GM18508 (cell line): ENCODE measurements at regions not wholly inside any gene's neighbourhood (a gene's known extent, or its start where the extent isn't known, plus 50 kb on each side); places are given as distances from the start of the nearest gene placed in this dataset.

Experiments
- ATAC-seq: cut with Tn5 transposase; IDR thresholded peaks from one replicate; pipeline ENCODE4 v1.9.1; 2021; ENCODE audit warnings: moderate number of reproducible peaks; ENCODE audit not compliant: insufficient read depth, unreplicated experiment

DNA sequence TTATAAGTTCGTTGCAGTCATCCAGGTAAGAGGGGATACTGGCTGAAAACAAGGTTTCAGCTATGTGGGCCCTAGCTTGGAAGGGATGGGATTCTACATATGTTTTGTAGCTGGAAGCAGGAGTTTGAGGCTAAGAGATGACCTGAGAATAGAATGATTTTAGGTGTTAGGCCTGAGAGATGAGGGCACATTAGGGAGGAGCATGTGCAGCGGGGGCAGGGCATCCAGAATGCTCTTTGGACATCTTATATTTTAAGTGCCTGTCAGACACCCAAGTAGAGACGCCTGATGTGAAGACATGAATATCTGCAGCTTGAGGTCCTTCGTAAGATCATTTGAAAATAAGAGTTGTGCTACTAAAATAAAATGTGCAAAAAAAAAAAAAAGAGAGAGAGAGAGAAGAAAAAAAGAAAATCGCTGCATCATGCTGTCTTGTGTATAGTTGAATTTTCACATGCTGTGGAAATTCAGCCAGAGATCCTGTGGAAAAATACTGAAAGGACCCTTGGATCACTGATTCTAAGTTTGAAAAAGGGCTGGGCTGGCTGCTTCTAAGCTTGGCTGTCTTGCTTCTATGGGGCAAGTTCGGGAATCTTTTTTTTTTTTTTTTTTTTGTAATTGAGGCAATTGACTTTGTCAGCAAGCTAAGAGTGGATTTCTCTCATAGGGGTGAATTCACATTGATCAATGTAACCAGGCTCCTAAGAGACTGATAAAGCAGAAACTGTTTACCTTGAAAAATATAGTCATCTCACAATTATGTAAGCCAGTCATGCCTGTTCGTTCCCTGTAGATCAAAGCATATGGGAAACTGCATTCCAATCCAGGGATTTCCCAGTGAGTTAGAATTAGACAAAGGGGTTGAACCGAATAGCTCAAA, 341.0 kb upstream of the GATB start:
- no peak for ATAC-seq

DNA sequence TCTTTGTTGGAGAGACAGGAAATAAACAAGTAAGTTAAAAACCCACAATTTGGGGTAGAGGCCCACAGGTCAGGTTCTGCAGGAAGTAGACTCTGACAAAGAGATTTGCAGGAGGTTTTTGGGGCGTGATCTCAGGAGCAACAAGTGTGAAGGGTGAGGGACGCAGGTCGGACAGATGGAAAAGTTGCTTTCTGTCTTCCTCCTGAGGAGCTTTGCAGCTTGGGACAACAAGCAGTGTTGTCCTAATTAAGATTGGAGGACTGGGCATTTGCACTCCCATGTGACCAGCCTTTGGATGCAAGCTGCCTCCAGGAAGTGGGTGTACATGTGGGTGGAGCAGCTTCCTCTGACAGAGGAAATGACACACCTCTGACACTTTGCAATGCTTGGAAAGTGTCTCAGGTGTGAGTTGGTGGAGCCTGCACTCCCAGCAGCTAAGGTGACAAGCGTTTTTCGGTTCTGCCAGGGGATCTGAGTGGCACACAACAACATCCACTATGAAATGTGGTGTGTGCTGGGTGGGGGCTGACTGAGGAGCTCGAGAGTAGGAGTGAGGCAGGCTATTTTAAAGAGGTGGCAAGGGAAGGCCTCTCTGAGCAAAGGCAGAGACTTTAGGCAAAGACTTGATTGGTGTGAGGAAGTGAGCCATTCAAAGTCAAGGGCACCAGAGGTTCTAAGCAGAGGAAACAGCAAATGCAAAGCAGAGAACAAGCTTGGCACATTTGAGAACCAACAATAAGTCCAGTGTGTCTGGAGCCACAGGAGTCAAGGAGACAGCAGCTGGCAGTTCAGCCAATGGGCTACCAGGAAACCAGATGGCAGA, 339.8 kb upstream of the GATB start:
- ATAC-seq: no peak

DNA sequence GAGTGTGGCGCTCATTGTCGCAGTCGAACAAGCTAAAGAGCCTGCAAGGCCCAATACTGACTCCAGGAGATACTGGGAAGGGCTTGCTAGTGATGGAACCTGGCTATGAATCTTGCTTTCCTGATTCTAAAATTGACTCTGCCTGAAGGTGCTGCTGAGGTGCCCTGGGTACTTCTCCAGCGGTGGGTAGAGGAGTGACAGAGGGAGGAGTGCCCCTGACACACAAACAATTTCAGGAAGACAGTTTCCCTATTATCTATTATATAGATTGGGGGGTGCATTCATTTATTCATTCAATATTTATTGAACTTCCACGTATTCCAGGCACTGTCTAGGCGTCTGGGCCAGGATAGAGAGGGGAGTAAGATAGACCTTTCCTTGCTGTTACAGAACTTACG, 339.2 kb upstream of the GATB start:
- ATAC-seq: no peak

DNA sequence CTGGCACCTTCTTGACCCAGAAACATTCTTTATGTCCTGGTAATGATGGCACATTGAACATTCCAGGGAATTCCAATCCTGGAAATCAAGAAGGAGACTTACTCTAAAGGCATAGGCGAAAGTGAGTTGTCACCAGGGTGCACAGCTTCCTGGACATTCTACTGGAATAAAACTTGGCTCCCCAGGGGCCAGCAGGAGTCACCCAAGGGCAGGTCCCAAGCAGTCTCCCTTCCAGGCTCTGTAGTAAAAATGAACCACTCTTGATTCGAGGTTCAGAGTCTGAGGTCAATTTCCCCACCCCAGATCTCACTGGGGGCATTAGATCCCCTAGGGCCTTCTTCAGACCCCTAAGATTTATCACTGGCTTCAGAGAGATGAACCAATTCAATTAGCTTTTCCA, 338.7 kb upstream of the GATB start:
- no peak for ATAC-seq

DNA sequence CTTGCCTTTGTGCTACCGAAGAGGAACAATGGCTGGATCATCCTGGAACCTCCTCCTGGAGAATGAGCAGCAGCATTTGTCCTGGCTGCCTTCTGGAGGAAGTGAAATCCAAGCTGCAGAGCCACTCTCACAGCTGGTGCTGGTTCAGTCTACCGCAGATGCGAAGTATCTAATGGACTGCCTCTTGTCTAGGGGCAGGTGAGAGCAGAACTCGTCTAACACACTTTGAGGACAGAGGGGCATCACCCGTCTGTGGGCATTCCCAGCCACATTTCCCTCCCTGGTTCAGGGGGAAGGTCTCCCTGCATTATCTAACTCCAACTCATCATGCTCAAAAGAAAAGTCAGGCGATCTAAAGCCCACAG, 338.2 kb upstream of the GATB start:
- ATAC-seq: no peak

DNA sequence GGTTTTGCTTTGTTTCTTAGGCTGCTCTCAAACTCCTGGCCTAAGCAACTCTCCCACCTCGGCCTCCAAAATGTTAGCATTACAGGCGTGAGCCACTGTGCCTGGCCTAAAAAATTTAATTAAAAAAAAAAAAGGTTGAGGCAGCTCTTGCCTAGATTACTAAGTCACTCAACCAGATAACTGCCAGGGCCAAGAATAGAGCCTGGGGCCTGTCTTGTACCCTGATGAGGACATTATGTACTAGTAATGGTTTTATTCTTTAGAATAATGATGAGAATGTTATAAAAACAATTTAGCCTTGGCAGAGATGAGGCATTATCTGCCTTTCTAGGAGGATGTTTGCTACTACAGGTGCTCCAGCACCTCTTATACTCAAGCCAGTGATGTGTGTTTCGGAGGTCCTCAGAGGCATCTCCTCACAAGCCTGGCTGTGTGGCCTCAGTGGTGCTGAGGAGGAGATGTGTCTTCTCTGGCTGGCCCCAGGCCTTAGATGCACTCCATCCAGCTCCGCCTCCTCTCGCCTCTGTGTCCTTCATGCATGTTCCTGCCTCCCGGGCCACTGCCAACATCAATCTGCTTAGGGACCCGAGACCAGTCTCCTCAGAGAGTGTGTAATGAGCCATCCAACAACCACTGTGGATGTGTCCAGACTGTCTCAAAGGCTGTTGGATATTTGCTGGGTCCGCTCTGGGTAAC, 337.7 kb upstream of the GATB start:
- ATAC-seq: no peak

DNA sequence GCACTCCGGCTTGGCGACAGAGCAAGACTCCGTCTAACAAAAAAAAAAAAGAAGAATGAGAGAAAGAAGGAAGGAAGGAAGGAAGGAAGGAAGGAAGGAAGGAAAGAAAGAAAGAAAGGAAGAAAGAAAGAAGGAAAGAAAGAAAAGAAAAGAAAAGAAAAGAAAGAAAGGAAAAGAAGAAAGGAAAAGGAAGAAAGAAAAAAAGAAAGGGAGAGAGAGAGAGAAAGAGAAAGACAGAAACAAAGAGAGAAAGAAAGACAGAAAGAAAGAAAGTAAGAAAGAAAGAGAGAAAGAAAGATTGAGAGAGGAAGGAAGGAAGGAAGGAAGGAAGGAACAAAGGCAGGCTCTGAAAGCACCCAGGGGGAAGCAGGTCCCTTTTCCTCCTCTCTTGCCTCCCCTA, 336.6 kb upstream of the GATB start:
- no peak for ATAC-seq

DNA sequence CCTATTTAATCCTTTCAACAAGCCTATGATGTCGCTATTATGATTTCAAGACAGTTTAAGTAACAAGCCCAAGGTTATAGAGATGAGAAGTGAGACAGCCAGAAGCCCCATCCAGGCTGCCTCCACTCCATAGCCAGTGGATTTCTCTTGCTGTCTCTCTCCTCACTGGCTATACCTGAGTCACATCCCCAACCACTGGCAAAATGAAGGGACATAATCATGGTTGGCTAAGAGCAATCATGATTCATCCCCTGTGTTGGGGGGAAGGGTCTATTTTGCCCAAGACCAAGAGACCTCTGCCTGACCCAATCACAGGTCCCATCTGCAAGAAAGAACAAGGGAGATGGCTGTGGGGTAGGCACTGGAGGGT, 334.9 kb upstream of the GATB start:
- ATAC-seq: no peak

DNA sequence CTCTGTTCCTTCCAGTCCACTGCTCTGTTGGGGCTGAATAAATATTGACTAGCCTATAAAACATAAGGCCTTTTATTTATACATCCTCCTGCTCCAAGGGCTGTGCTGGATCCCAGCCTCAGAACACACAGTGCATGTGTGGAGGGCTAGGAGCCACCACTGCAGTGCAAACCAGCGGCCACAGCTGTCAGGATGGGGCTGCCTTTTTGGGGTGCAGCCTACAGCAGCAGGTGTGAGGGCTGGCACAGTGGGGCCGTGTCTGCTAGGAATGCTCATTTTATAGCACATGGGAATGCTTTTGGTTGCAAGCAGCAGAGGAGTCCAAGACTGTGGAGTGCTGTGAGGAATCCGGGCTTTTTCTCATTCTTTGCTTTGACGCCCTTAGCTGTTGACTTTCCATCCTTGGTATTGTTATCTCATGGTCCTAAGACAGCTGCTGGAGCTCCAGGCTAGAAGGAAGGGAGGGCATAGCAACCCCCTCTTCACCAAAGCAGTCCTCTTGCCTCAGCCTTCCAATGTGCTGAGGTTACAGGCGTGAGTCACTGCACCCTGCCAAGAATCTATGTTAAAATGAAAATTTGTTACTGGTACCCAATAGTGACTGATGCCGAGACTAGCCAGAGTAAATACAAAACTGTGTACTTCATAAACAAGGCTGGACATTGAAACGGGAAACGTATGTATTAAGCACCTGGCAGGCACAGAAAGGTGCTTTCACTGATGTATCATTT, 334.3 kb upstream of the GATB start:
- ATAC-seq: no peak

DNA sequence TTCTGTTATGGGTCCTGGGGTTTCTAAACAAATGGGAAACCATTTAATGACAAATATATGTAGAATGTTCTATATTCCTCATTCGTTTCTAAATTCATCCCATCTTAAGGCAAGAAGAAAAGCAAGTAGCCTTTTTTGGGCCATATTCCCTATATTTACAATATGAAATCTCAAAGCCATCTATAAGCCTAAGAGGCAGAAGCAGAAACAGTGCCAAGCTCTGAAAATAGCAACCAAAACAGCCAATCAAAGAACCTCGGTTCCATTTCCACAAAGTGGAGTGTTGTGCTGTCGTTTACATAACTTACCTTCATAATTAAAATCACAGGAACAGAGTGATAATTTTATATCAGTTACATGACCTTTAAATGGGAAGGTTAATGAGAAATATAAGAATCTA, 330.6 kb upstream of the GATB start:
- no peak for ATAC-seq

DNA sequence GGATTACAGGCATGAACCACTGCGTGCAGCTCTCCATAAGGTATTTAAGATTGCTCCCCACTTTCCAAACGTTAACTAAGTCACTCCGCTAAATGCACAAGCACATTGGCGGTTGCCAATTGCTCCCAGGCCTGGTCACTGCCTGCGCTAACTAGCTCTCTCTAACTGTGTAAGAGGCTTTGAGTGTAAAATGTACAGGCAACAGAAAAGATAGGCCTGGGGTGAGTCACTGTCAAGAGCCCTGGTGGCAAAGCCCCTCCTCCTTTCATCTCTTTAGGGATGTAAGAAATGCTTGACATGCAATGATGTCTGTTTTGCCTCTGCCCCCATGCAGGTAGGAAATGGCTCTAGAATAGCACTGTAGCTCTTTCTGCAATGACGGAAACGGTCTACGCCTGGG, 329.7 kb upstream of the GATB start:
- ATAC-seq: no peak

DNA sequence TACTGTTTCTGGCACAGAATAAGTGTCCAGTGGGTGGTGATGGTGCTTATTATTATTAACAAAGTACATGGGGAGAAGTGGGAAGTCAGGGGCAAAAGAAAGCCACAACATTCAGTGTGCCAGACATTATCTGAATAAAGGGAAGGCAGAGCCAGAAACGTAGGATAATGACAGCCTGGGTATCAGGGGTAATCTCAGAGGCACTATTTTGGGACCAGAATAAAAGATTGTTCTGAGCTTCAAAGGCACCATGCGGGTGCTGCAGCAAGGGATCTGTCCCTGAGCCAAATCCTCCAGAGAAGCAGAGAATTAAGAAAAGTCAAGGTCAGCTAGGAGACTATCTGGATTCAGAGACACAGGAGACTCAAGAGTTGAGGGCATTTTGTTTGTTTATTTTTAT, 328.8 kb upstream of the GATB start:
- ATAC-seq: no peak

DNA sequence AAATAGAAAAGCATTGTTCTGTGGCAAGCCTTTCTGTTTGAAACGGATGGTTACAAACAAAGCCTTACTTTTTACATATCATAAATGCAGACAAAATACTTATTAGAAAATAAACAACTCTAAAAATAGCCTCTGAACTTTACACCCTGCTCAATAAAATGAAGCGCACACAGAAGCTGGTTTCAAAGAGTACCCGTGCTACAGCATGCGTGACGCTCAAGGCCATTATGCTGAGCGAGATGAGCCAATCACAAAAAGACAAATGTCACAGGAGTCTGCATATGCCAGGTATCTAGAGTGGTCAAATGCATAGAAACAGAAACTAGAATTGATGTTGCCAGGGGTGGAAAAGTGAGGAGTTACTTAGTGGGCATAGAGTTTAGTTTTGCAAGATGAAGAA, 326.5 kb upstream of the GATB start:
- ATAC-seq: no peak

DNA sequence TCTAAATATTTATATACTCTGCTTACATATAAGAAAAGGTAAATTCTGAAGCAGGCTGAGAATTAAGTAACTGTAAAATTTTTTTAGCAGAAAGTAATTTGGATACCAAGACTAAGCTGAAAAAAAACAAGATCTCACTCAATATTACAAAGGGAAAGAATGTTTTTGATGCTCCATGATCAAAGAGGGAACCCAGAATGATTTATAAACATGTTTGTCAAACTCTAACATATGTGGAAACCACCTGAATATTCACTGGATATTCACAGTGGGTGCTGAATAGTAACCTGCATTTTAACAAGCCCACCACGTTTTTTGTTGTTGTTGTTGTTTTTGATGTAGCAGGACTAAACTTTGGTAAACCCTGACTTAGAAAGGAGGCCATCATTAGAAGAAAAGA, 324.9 kb upstream of the GATB start:
- no peak for ATAC-seq

DNA sequence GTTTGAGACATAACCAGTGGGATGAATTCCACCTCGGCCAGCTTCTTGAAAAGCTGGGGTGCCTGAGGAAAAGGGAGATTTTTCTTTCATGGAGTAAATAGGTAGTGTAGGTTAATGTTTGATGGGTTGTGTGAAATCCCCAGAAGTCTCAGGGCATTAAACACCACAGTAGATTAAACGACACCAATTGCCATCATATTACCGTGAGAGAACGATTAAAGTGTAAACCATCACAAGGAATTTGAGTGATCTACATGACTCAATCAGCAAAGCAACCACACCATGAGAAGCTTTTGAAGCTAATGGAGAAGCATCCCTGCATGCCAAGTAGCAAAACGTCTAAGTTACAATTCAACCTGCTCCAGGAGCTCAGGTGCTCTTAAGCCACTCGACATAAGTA, 322.5 kb upstream of the GATB start:
- ATAC-seq: no peak

DNA sequence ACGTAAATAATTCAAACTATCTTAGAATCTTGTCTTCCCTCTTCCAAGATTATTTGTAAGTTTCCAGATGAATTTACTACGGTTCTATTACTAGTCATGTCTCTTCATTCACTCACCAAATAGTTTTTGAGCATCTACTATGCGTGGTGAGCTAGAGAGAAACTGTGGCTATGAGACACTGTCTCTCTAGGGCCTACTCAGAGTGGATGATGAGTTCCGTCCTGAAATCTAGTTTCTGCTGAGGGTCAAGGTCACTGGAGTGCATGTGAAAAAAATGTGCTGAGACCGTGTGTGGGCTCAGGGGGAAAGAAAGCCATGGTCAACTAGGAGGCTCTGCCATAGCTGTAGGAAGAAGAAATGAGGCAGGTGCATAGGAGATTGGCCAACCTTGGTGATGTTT, 320.2 kb upstream of the GATB start:
- ATAC-seq: no peak

DNA sequence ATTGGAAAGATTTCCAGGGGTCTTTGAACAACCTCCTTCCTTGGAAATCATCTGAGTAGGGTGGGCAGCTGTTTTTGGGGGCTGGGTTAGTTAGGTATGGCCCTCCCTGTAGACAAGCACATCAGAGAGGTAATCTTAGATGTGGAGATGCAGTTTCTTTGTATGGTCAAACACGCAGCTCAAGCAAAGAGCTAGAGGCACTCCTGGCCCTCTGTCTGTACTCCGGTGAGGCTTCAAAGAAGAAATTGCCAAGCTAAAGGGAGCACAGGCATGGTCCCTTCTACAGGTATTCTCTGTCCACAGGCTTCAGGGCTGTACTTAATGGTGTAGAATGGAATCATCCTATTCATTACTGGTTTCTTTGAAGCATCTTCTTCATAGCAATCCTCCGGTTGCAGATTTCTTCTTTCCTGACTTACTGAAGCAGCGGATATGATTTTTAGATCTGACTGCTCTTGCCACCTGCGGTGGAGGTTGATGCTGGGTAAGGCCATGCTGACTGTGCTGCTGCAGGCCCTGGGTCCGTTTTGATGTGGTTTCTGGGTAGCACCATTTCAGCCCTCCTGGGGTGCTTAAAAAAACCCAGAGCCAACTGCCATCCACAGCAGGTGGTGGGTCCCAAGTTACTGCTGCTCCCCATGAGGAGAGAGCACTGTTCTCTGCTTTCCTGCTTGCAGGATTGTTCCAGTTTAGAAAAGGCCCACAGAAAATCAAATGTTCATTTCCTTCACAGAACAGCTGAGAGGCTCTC, 318.9 kb upstream of the GATB start:
- ATAC-seq: no peak

DNA sequence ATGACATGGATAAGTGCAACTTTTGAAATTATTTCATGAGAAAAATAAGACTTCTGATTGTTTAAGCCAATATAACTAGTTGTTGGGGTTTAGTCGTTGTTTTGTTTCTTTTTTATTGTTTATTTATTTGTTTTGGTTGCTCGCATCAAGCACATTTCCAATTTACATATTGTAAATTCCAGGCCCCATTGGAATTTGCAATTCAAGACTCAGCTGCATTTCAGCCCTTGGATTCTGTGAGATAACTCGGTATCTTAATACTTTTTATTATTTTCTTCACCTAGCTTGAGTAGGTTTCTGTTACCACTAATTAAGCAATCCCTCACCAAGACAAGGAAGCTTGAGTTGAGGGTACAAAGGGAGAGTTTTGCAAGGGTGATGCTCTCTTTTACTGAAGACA, 318.3 kb upstream of the GATB start:
- no peak for ATAC-seq

DNA sequence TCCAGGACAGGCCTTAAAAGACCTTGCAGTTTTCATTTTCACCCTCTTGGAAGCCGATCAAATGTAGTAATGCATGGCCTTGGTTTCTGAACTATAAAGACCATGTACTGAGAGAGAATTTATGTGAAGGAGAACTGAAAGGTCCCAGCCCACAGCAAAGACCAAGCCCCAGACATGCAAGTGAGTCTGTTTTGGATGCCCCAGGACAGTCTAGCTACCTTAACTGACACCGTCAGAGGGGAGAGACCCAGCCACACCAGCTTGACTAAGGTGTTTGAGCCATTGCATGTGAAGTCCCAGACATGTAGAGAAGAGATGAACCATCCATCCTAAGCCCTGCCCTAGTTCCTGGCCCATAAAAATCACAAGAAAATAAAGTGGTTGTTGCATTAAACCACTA, 316.8 kb upstream of the GATB start:
- ATAC-seq: no peak
